ENCODE measurements at regions not wholly inside any gene's neighbourhood (a gene's known extent, or its start where the extent isn't known, plus 50 kb on each side); places are given as distances from the start of the nearest gene placed in this dataset.

DNA sequence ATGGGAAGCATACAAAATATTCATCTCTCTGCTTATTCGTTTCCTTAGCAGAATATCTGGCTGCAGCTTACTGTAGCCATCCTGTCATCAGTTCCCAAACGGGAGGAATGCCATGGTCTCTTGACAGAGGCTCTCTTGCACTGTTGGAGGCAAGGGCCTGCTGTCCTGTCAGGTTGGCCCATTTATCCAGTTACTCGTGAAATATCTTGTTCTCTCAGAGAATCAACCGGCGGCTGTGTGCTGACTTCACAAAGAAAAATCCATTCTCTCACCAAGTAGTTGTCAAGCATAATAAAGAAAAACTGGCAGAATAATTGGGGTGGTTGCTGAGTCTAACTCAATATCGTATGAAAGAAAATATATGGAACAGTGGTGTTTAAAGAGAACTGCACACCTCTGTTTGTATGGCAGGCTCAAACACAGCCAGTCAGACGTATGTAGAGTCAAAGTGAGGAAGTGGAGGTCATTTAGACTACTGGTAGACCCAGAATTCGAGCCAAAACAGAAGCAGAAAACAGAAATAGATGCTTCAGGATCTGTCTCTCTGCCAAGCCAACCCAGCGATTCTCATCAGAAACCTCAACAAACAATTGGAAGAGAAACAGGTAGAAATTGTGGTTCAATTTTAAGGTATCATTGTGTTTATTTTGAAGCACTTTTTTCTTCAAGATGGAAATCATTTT is 349.2 kb upstream of the PRKCQ start:
- TF ChIP-seq, protein P1, sequence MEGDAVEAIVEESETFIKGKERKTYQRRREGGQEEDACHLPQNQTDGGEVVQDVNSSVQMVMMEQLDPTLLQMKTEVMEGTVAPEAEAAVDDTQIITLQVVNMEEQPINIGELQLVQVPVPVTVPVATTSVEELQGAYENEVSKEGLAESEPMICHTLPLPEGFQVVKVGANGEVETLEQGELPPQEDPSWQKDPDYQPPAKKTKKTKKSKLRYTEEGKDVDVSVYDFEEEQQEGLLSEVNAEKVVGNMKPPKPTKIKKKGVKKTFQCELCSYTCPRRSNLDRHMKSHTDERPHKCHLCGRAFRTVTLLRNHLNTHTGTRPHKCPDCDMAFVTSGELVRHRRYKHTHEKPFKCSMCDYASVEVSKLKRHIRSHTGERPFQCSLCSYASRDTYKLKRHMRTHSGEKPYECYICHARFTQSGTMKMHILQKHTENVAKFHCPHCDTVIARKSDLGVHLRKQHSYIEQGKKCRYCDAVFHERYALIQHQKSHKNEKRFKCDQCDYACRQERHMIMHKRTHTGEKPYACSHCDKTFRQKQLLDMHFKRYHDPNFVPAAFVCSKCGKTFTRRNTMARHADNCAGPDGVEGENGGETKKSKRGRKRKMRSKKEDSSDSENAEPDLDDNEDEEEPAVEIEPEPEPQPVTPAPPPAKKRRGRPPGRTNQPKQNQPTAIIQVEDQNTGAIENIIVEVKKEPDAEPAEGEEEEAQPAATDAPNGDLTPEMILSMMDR (IDR thresholded peaks at IDR 0.05): no peak
- no peak for TF ChIP-seq POLR2A (IDR thresholded peaks at IDR 0.05)
- TF ChIP-seq POLR2AphosphoS5 (IDR thresholded peaks at IDR 0.05; ENCODE audit: insufficient read depth in 1 of 2, low read depth in 1 of 2): no peak

Data from vagina (tissue), 2 donors.